Right lobe of liver (tissue), 6 donors: ENCODE measurements at regions not wholly inside any gene's neighbourhood (a gene's known extent, or its start where the extent isn't known, plus 50 kb on each side); places are given as distances from the start of the nearest gene placed in this dataset.

ENCODE experiments used
- ATAC-seq, 4 donors: fragments of 200-7000 bp; cut with Tn5 transposase; one replicate each; pipeline ENCODE4 v1.9.1; 2020; ENCODE audit warnings: mild to moderate bottlenecking in 4 of 4, moderate library complexity in 4 of 4
- DNase-seq, 3 donors: peaks; one replicate each; pipeline ENCODE4 v3.0.0-alpha.2; 2020
- H3K27ac ChIP-seq, 3 donors: fragments of 200-600 bp; one replicate each; pipeline ENCODE4 v1.8.0; 2022
- H3K27me3 ChIP-seq, 2 donors: fragments of 200-600 bp; one replicate each; pipeline ENCODE4 v1.8.0; 2022
- H3K36me3 ChIP-seq, 4 donors: fragments of 200-600 bp; sonication (generic) in 1 of 4; one replicate each; pipeline versions ENCODE4 v1.5.1 to v1.8.0; 2017 to 2022; ENCODE audit warnings: control low read depth in 1 of 4
- H3K4me1 ChIP-seq, 4 donors: fragments of 200-600 bp; sonication (generic) in 1 of 4; one replicate each; pipeline versions ENCODE4 v1.5.1 to v1.8.0; 2017 to 2022; ENCODE audit warnings: control low read depth in 1 of 4
- H3K4me3 ChIP-seq, 3 donors: fragments of 200-600 bp; one replicate each; pipeline ENCODE4 v1.8.0; 2022
- H3K9me3 ChIP-seq, 4 donors: fragments of 200-600 bp; sonication (generic) in 1 of 4; one replicate each; pipeline versions ENCODE4 v1.5.1 to v1.8.0; 2017 to 2022; ENCODE audit warnings: control low read depth in 1 of 4
- CTCF ChIP-seq, 4 donors: fragments of 200-600 bp in 3 of 4; fragments of 450-650 bp in 1 of 4; IDR thresholded peaks; one replicate each; pipeline versions ENCODE4 v1.5.1 to v1.8.0; 2016 to 2022; ENCODE audit warnings: antibody characterized with exemption in 4 of 4, mild to moderate bottlenecking in 2 of 4
- POLR2A ChIP-seq: fragments of 450-650 bp; IDR thresholded peaks from one replicate; pipeline ENCODE4 v1.6.1; 2017; ENCODE audit warnings: antibody characterized with exemption, mild to moderate bottlenecking
- WGBS: methylation state at CpG from one replicate; pipeline ENCODE4 v1.1.6; 2018; ENCODE audit warnings: low coverage, low lambda C conversion rate; ENCODE audit not compliant: insufficient coverage; ENCODE audit errors: missing lambda C conversion rate; 5-methylcytosine and 5-hydroxymethylcytosine counted together
- intact Hi-C, 2 donors: fragments of 100-400 bp; cut with DNase I; formaldehyde crosslinking; loops; one replicate each; pipeline versions ENCODE4 v1.11.2 to v1.14.1; 2022
- donor health status: DM: no; HTN: yes; CAD: no.
- donor health status: DM: no; HTN: no; CAD: no.
- donor health status: DM: no; HTN: no; CAD: no.
- donor health status: DM: no; HTN: yes; CAD: no.
- donor health status: DM: no; HTN: yes; CAD: no.

DNA sequence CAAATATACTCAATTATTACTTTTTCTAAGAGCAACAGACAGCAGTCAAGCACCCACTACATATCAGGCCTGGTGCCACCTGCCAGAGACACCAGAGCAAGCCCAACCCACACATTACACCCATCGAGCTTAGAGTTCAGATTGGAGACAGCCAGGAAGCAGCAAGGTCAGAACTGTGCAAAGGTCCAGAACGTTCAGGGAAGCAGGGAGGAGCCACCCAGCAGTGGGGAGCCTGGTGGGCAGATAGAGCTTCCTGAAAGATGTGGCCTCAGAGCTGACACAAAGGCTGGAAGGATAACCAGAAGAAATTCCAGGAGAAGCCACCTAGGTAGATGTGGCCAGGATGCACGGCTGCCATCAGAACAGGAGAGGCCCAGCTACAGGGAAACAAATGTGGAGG lies 440.5 kb upstream of the ID2 start:
- ATAC-seq (peak; percentile 77 to 87 (median 83)), DNase-seq (peak; percentile 61 to 86 (median 81))
- 28% methylated on average over 3 of the region's 3 CpGs for WGBS
- peaks cover 0 to 45% (median 11%) of the 10 kb centered on the region in 4 donors for H3K4me1 ChIP-seq
- intact Hi-C loops, result no loop called here
- TF ChIP-seq CTCF (IDR thresholded peaks at IDR 0.05), result no peak
- peak; percentile 42 for TF ChIP-seq POLR2A
- H3K4me3 ChIP-seq, result no peak overlapping the region
- H3K27me3 ChIP-seq, result no peaks in the 10 kb centered on the region
- no peaks in the 10 kb centered on the region for H3K9me3 ChIP-seq
- H3K36me3 ChIP-seq, result no peaks in the 10 kb centered on the region
- H3K27ac ChIP-seq, result peak overlapping the region; percentile 53 to 82 (median 78)

DNA sequence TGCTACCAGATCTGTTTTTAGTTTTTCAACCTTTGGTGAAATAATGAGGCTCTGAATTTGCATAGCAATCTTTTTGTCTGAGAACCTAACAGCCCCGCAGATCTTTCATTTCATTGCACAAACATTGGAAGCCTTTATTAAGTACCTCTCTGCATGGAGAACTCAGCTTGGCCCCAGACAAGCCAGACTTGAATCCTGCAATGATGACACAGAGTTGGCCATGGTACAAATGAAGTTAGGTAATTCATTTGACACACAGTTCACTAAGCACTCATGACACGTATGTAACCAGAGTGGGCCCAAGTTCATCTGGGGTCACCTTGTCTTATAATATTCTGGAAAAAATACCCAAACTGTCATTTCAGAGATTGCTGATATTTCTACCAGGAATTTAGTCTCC lies 439.1 kb upstream of the ID2 start:
- peak overlapping the region; percentile 52 to 82 (median 78) for H3K27ac ChIP-seq
- TF ChIP-seq CTCF (IDR thresholded peaks at IDR 0.05) (no peak), POLR2A (peak; percentile 26)
- intact Hi-C loops, result no loop called here
- H3K36me3 ChIP-seq, result no peaks in the 10 kb centered on the region
- peak; percentile 69 to 83 (median 76) for ATAC-seq
- H3K4me1 ChIP-seq, result peaks cover 0 to 45% (median 11%) of the 10 kb centered on the region in 4 donors
- no peaks in the 10 kb centered on the region for H3K9me3 ChIP-seq
- H3K27me3 ChIP-seq, result no peaks in the 10 kb centered on the region
- peak overlapping the region in 1 of 3 donors; percentile 5 for H3K4me3 ChIP-seq
- WGBS, result 50% methylated on average over 2 of the region's 2 CpGs
- DNase-seq, result peak in 1 of 3 donors; percentile 68

- Histone ChIP-seq H3K4me3 (no peak overlapping the region), H3K4me1 (peaks cover 0 to 39% (median 11%) of the 10 kb centered on the region in 4 donors), H3K9me3 (no peaks in the 10 kb centered on the region), H3K36me3 (no peaks in the 10 kb centered on the region), H3K27me3 (no peaks in the 10 kb centered on the region), H3K27ac (peak overlapping the region; percentile 52 to 82 (median 78))
- ATAC-seq (no peak), DNase-seq (no peak)
- intact Hi-C loops, result no loop called here
- no peak for TF ChIP-seq CTCF (IDR thresholded peaks at IDR 0.05)
- TF ChIP-seq POLR2A, result no peak
- 89% methylated on average over 4 of the region's 5 CpGs for WGBS
Measured at GRCh38 chr2:8243748-8244400, 438.0 kb upstream of the ID2 start.

GRCh38 chr2:8244639-8245038 lies 437.2 kb upstream of the ID2 start:
- H3K4me1 ChIP-seq, result peaks cover 0 to 35% (median 10%) of the 10 kb centered on the region in 4 donors
- ATAC-seq (no peak), DNase-seq (no peak)
- WGBS, result 90% methylated on average over 2 of the region's 2 CpGs
- H3K4me3 ChIP-seq, result no peak overlapping the region
- no peaks in the 10 kb centered on the region for H3K9me3 ChIP-seq
- no peak overlapping the region for H3K27ac ChIP-seq
- no peak for TF ChIP-seq POLR2A
- TF ChIP-seq CTCF (IDR thresholded peaks at IDR 0.05), result no peak
- H3K36me3 ChIP-seq, result no peaks in the 10 kb centered on the region
- intact Hi-C loops, result no loop called here
- no peaks in the 10 kb centered on the region for H3K27me3 ChIP-seq
